Left lung (tissue), 4 donors: ENCODE measurements at regions not wholly inside any gene's neighbourhood (a gene's known extent, or its start where the extent isn't known, plus 50 kb on each side); places are given as distances from the start of the nearest gene placed in this dataset.

Source experiments
- ATAC-seq: fragments of 200-7000 bp; cut with Tn5 transposase; one replicate; pipeline ENCODE4 v1.9.1; 2020; ENCODE audit warnings: moderate library complexity
- DNase-seq, 4 donors: peaks; one replicate each; pipeline ENCODE4 v3.0.0-alpha.2; 2013 to 2020
- H3K27ac ChIP-seq, 2 donors: fragments of 200-600 bp; sonication (generic) in 1 of 2; one replicate each; pipeline versions ENCODE4 v1.5.0 to v1.8.0; 2020 to 2021
- H3K27me3 ChIP-seq, 2 donors: fragments of 200-600 bp; sonication (generic) in 1 of 2; one replicate each; pipeline versions ENCODE4 v1.5.0 to v1.8.0; 2020 to 2021
- H3K36me3 ChIP-seq, 2 donors: fragments of 200-600 bp; sonication (generic) in 1 of 2; one replicate each; pipeline versions ENCODE4 v1.5.0 to v1.8.0; 2020 to 2021
- H3K4me1 ChIP-seq, 2 donors: fragments of 200-600 bp; one replicate each; pipeline ENCODE4 v1.8.0; 2021
- H3K4me3 ChIP-seq, 2 donors: fragments of 200-600 bp; sonication (generic) in 1 of 2; one replicate each; pipeline versions ENCODE4 v1.5.0 to v1.8.0; 2020 to 2021; ENCODE audit warnings: mild to moderate bottlenecking in 1 of 2
- H3K9me3 ChIP-seq, 2 donors: fragments of 200-600 bp; sonication (generic) in 1 of 2; one replicate each; pipeline versions ENCODE4 v1.5.0 to v1.8.0; 2020 to 2021
- intact Hi-C, 2 donors: fragments of 100-400 bp; cut with DNase I; formaldehyde crosslinking; loops; one replicate each; pipeline versions ENCODE4 v1.11.2 to v1.14.2; 2022
- TF ChIP-seq, protein P1 (sequence below), 2 donors: fragments of 200-600 bp; sonication (generic) in 1 of 2; IDR thresholded peaks; one replicate each; pipeline versions ENCODE4 v1.5.0 to v1.8.0; 2021; ENCODE audit warnings: antibody characterized with exemption in 2 of 2
- donor health status: DM: no; HTN: yes; CAD: no.
- donor health status: DM: no; HTN: no; CAD: no.

GRCh38 chr20:56903421-56903820 is 274.3 kb downstream of the TFAP2C start:
- Histone ChIP-seq H3K36me3 (no peaks in the 10 kb centered on the region), H3K4me1 (no peaks in the 10 kb centered on the region), H3K27ac (no peak overlapping the region), H3K27me3 (peaks cover 0 to 8% of the 10 kb centered on the region in 2 donors), H3K9me3 (peaks cover 0 to 5% of the 10 kb centered on the region in 2 donors), H3K4me3 (no peak overlapping the region)
- TF ChIP-seq, protein P1, sequence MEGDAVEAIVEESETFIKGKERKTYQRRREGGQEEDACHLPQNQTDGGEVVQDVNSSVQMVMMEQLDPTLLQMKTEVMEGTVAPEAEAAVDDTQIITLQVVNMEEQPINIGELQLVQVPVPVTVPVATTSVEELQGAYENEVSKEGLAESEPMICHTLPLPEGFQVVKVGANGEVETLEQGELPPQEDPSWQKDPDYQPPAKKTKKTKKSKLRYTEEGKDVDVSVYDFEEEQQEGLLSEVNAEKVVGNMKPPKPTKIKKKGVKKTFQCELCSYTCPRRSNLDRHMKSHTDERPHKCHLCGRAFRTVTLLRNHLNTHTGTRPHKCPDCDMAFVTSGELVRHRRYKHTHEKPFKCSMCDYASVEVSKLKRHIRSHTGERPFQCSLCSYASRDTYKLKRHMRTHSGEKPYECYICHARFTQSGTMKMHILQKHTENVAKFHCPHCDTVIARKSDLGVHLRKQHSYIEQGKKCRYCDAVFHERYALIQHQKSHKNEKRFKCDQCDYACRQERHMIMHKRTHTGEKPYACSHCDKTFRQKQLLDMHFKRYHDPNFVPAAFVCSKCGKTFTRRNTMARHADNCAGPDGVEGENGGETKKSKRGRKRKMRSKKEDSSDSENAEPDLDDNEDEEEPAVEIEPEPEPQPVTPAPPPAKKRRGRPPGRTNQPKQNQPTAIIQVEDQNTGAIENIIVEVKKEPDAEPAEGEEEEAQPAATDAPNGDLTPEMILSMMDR (IDR thresholded peaks at IDR 0.05), result no peak
- intact Hi-C loops, result no loop called here
- DNase-seq, result no peak
- ATAC-seq, result no peak

DNA sequence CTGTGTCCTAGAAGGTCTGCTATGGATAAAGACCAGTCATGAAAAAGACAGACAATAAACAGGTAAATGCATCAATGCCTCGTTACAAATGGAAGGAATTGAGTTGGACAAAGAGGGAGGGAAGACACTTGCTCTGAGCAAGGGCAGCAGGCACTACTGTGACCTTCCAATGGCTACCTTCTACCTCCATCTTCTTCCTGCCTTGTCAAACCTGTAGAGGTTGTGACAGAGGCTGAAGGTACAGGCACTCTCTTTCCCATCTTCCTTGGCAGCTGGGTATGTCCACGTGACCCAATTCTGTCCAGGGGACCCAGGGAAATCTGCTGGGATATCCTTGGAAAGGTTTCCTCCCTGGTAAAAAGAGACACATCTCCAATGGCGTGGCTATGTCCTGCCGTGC is 274.8 kb downstream of the TFAP2C start:
- intact Hi-C loops, result no loop called here
- no peak for ATAC-seq

DNA sequence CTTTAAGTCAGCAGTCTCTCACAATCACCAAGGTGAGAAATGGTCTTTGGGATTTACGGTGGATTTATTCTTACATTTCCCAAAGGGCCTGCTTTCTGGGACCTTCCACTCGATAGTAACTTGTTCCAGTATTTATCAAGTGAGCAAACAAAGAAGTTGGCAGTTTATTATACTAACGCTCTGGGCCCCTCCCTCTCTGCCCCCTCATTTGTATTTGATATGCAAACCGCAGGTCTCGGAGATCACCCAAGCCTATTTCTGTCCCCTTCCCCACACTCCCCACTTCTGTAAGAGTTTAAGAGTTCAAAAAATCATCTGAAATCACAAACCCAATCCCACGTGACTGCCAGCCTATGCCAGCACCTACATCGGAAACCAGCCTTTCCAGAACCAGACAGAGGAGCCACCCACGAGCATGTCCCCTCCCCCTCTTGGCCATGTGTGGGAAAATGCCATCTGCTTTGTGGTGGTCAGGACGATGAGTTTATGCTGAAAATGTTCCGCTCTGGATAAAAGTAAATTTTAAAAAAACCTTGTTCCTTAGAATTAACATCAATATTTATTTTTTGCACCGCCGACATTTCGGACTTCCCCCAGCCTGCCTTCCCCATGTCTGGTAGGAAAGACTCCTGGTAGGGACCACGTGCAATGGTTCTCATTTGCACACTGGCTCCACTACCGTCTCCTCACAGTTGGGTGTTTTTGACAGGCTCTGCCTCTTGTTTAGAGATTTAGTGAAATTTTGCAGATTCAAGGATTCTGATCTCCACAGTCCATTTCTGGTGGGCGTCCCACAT is 281.0 kb downstream of the TFAP2C start:
- Histone ChIP-seq H3K4me1 (no peaks in the 10 kb centered on the region), H3K36me3 (no peaks in the 10 kb centered on the region), H3K27me3 (peaks cover 0 to 37% of the 10 kb centered on the region in 2 donors), H3K9me3 (no peaks in the 10 kb centered on the region), H3K4me3 (no peak overlapping the region), H3K27ac (no peak overlapping the region)
- DNase-seq, result no peak
- TF ChIP-seq, protein P1 (IDR thresholded peaks at IDR 0.05), result no peak
- intact Hi-C loops, result no loop called here
- ATAC-seq, result no peak

More for the DNA sequence above, 274.8 kb downstream of the TFAP2C start:
- Histone ChIP-seq H3K4me1 (no peaks in the 10 kb centered on the region), H3K4me3 (no peak overlapping the region), H3K36me3 (no peaks in the 10 kb centered on the region), H3K27ac (no peak overlapping the region), H3K9me3 (peaks cover 0 to 5% of the 10 kb centered on the region in 2 donors), H3K27me3 (peaks cover 0 to 4% of the 10 kb centered on the region in 2 donors)
- TF ChIP-seq, protein P1 (IDR thresholded peaks at IDR 0.05), result no peak
- DNase-seq, result no peak

- Histone ChIP-seq H3K27me3 (peaks cover 0 to 44% of the 10 kb centered on the region in 2 donors), H3K27ac (no peak overlapping the region), H3K4me1 (no peaks in the 10 kb centered on the region), H3K36me3 (no peaks in the 10 kb centered on the region), H3K4me3 (no peak overlapping the region), H3K9me3 (no peaks in the 10 kb centered on the region)
- ATAC-seq (no peak), DNase-seq (no peak)
- TF ChIP-seq, protein P1 (IDR thresholded peaks at IDR 0.05), result no peak
- intact Hi-C loops, result no loop called here
Observed at GRCh38 chr20:56911946-56912345, 282.8 kb downstream of the TFAP2C start.

DNA sequence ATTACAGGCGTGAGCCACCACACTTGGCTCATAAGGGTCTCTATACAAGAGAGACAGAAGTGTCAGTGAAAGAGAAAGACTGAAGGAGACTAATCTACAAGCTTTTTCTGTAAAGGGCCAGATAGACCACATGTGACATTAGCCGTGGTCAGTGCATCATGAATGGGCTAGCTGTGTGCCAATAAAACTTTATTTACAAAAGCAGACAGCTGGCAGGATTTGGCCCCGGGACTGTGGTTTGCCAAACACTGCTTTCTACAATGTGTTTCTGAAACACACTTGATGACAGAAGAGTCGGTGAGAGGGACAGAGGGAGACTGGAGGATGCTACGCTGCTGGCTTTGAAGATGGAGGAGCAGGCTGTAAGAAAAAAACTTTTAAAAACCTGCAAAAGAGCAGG is 285.4 kb downstream of the TFAP2C start:
- Histone ChIP-seq H3K27ac (no peak overlapping the region), H3K4me1 (no peaks in the 10 kb centered on the region), H3K4me3 (no peak overlapping the region), H3K27me3 (peaks cover 0 to 49% of the 10 kb centered on the region in 2 donors), H3K36me3 (no peaks in the 10 kb centered on the region), H3K9me3 (no peaks in the 10 kb centered on the region)
- TF ChIP-seq, protein P1 (IDR thresholded peaks at IDR 0.05), result no peak
- ATAC-seq, result no peak
- no peak for DNase-seq
- intact Hi-C loops, result no loop called here
